Heart left ventricle (tissue), 16 donors: ENCODE measurements at regions not wholly inside any gene's neighbourhood (a gene's known extent, or its start where the extent isn't known, plus 50 kb on each side); places are given as distances from the start of the nearest gene placed in this dataset.

Source experiments
- ATAC-seq, 4 donors: fragments of 200-7000 bp; cut with Tn5 transposase; one replicate each; pipeline ENCODE4 v1.9.1; 2020 to 2022; ENCODE audit warnings: moderate library complexity in 4 of 4, mild to moderate bottlenecking in 3 of 4, moderate number of reproducible peaks in 1 of 4
- DNase-seq, 5 donors: peaks; one replicate each; pipeline ENCODE4 v3.0.0-alpha.2; 2020
- H3K27ac ChIP-seq, 12 donors: fragments of 200-600 bp; sonication (generic) in 4 of 12; one replicate each; pipeline versions ENCODE4 v1.5.0 to v1.8.0; 2016 to 2022; ENCODE audit warnings: mild to moderate bottlenecking in 2 of 12
- H3K27me3 ChIP-seq, 9 donors: fragments of 200-600 bp; sonication (generic) in 2 of 9; one replicate each; pipeline versions ENCODE4 v1.5.1 to v1.8.0; 2016 to 2022; ENCODE audit warnings: mild to moderate bottlenecking in 3 of 9
- H3K36me3 ChIP-seq, 9 donors: fragments of 200-600 bp; sonication (generic) in 2 of 9; one replicate each; pipeline versions ENCODE4 v1.5.0 to v1.8.0; 2018 to 2022; ENCODE audit warnings: mild to moderate bottlenecking in 2 of 9
- H3K4me1 ChIP-seq, 12 donors: fragments of 200-600 bp; sonication (generic) in 4 of 12; one replicate each; pipeline versions ENCODE4 v1.5.0 to v1.8.0; 2016 to 2022; ENCODE audit warnings: mild to moderate bottlenecking in 3 of 12
- H3K4me3 ChIP-seq, 12 donors: fragments of 200-600 bp; sonication (generic) in 4 of 12; one replicate each; pipeline versions ENCODE4 v1.5.0 to v1.8.0; 2017 to 2022; ENCODE audit warnings: mild to moderate bottlenecking in 9 of 12, moderate library complexity in 4 of 12
- H3K9me3 ChIP-seq, 12 donors: fragments of 200-600 bp; sonication (generic) in 4 of 12; one replicate each; pipeline versions ENCODE4 v1.5.0 to v1.8.0; 2016 to 2022; ENCODE audit warnings: mild to moderate bottlenecking in 1 of 12
- POLR2A ChIP-seq, 2 donors: fragments of 450-650 bp; IDR thresholded peaks; one replicate each; pipeline ENCODE4 v1.6.1; 2017; ENCODE audit warnings: antibody characterized with exemption in 2 of 2, mild to moderate bottlenecking in 2 of 2, moderate library complexity in 2 of 2
- WGBS, 4 donors: extraction: QIAGEN DNeasy Blood & Tissue Kit in 2 of 4; methylation state at CpG; one replicate each; pipeline versions ENCODE4 v1.1.5 to v1.1.7; 2013 to 2018; 5-methylcytosine and 5-hydroxymethylcytosine counted together
- intact Hi-C, 10 donors: fragments of 100-400 bp; cut with DNase I; formaldehyde crosslinking; loops; one replicate each; pipeline versions ENCODE4 v1.11.1 to v1.14.2; 2022
- TF ChIP-seq, protein P1 (sequence below), 12 donors: fragments of 200-600 bp; sonication (generic) in 4 of 12; IDR thresholded peaks; one replicate each; pipeline versions ENCODE4 v1.5.0 to v1.8.0; 2018 to 2022; ENCODE audit warnings: antibody characterized with exemption in 12 of 12, mild to moderate bottlenecking in 5 of 12
- donor health status: ischemic (EF 13 %, LVEDD 7.1; RV severe dilation, severe dysfunction).
- donor health status: healthy with polysubstance abuse.
- donor health status: DM: no; HTN: yes; CAD: no.
- donor health status: DM: no; HTN: no; CAD: no.
- donor health status: ischemic (EF 25% LVEDD 6.9; RV normal size, moderate dysfunction).
- donor health status: ischemic (EF 25% LVEDD 5.7; RV mildly dilated, moderate dysfunction).
- donor health status: healthy.
- donor health status: DM: yes; HTN: yes; CAD: no.
- donor health status: ischemic (EF 35%, LVEDD 5.7; RV mildly dilated, moderate dysfunction).
- donor health status: nonischemic (EF 11% LVEDD 7.7; RV severe dilation, severe dysfunction).
- donor health status: DM: yes; HTN: yes; CAD: no.
- donor health status: PGD.
- donor health status: ischemic (EF 29% LVEDD 5.4; RV normal size, mild dysfunction).
- donor health status: nonischemic (EF 23%, LVEDD 6.1; RV moderate dilation, normal function).

DNA sequence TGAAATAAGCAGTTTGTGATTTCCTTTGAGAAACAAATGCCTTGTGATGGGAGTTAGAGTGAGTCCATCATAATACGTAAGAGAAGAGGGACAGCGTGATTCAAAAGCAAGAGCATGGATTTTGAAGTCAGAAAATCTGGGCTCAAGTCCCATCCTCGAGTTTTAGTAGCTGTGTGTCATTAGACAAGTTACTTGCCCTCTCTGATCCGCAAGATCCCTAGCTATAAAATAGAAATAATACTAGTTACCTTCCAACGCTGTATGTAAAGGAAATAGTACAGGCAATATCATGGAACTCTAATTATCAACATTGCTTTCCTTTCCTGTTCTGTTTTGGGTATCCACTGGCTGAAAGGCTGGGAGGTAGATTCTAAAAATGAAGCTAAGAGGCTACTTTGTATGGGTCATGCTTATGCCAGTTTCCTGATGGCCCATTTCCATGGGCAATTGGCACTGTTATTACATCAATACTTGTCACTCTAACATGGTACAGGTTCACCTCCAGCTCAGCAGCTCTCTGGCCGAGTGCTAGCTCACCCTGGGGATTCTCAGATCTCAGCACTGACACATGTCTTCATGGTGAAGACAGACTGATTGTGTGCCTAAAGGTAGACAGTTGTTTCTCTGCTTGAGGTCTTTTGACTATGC, 241.7 kb upstream of the KLF4 start:
- 86 to 94% (median 90%) methylated on average over 6 of the region's 6 CpGs for WGBS, 4 donors
- no peaks in the 10 kb centered on the region for H3K36me3 ChIP-seq
- peaks cover 0 to 33% (median 20%) of the 10 kb centered on the region in 12 donors for H3K4me1 ChIP-seq
- H3K27me3 ChIP-seq, result no peaks in the 10 kb centered on the region
- TF ChIP-seq POLR2A (IDR thresholded peaks at IDR 0.05), result no peak
- TF ChIP-seq, protein P1, sequence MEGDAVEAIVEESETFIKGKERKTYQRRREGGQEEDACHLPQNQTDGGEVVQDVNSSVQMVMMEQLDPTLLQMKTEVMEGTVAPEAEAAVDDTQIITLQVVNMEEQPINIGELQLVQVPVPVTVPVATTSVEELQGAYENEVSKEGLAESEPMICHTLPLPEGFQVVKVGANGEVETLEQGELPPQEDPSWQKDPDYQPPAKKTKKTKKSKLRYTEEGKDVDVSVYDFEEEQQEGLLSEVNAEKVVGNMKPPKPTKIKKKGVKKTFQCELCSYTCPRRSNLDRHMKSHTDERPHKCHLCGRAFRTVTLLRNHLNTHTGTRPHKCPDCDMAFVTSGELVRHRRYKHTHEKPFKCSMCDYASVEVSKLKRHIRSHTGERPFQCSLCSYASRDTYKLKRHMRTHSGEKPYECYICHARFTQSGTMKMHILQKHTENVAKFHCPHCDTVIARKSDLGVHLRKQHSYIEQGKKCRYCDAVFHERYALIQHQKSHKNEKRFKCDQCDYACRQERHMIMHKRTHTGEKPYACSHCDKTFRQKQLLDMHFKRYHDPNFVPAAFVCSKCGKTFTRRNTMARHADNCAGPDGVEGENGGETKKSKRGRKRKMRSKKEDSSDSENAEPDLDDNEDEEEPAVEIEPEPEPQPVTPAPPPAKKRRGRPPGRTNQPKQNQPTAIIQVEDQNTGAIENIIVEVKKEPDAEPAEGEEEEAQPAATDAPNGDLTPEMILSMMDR (IDR thresholded peaks at IDR 0.05), result no peak
- no peaks in the 10 kb centered on the region for H3K9me3 ChIP-seq
- intact Hi-C loops, result loop anchor here in 4 of 10 donors (10.0 kb wide), 3 partner anchors 46 to 246 kb away; partner anchors contain the start of gene KLF4 (in 3 of the 4)
- ATAC-seq (no peak), DNase-seq (no peak)
- H3K27ac ChIP-seq, result no peak overlapping the region
- no peak overlapping the region for H3K4me3 ChIP-seq

GRCh38 chr9:107730666-107731065, 241.1 kb upstream of the KLF4 start:
- DNase-seq (no peak), ATAC-seq (no peak)
- Histone ChIP-seq H3K4me1 (peaks cover 0 to 33% (median 20%) of the 10 kb centered on the region in 12 donors), H3K27ac (no peak overlapping the region), H3K27me3 (no peaks in the 10 kb centered on the region), H3K9me3 (no peaks in the 10 kb centered on the region), H3K4me3 (no peak overlapping the region), H3K36me3 (no peaks in the 10 kb centered on the region)
- TF ChIP-seq, protein P1 (IDR thresholded peaks at IDR 0.05), result no peak
- intact Hi-C loops, result loop anchor here in 4 of 10 donors (10.0 kb wide), 3 partner anchors 46 to 246 kb away; partner anchors contain the start of gene KLF4 (in 3 of the 4)
- WGBS, 4 donors, result 92 to 100% (median 98%) methylated on average over 1 of the region's 1 CpG

- no peaks in the 10 kb centered on the region for H3K9me3 ChIP-seq
- ATAC-seq (no peak), DNase-seq (no peak)
- peak overlapping the region in 1 of 12 donors; percentile 9 for H3K27ac ChIP-seq
- WGBS, 4 donors, result 68 to 81% (median 72%) methylated on average over 5 of the region's 5 CpGs
- no peaks in the 10 kb centered on the region for H3K36me3 ChIP-seq
- intact Hi-C loops, result no loop called here
- no peak overlapping the region for H3K4me3 ChIP-seq
- H3K4me1 ChIP-seq, result peaks cover 0 to 7% (median under 1%) of the 10 kb centered on the region in 12 donors
- no peaks in the 10 kb centered on the region for H3K27me3 ChIP-seq
- TF ChIP-seq, protein P1 (IDR thresholded peaks at IDR 0.05), result no peak
- no peak for TF ChIP-seq POLR2A (IDR thresholded peaks at IDR 0.05)
Measured at GRCh38 chr9:107727086-107727780, 237.7 kb upstream of the KLF4 start.

DNA sequence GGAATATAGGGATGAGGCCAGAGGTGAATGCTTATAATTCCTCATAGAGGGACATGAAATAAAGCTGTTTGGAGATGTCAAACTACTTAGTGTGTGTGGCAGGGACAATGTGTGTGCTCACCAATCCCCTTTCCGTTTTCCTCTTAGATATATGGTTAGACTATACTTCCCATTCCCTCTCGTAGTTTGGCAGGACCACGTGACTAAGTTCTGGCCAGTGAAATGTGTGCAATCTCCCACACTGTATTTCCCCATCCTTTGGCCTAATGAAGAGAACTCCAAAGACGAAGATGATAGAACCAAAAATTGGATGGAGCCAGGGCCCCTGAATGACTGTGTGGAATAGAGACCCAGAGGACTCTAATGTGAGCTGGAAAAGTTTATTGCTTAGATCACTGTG, 233.4 kb upstream of the KLF4 start:
- ATAC-seq (no peak), DNase-seq (no peak)
- WGBS, 4 donors, result 88 to 90% (median 90%) methylated on average over 4 of the region's 4 CpGs
- TF ChIP-seq POLR2A (IDR thresholded peaks at IDR 0.05), result no peak
- TF ChIP-seq, protein P1 (IDR thresholded peaks at IDR 0.05), result no peak
- H3K27me3 ChIP-seq, result no peaks in the 10 kb centered on the region
- no peaks in the 10 kb centered on the region for H3K9me3 ChIP-seq
- no peak overlapping the region for H3K4me3 ChIP-seq
- no peaks in the 10 kb centered on the region for H3K36me3 ChIP-seq
- intact Hi-C loops, result loop anchor here in 1 of 10 donors (5.0 kb wide), 1 partner anchor 41 kb away; no protein-coding TSS in a partner anchor
- no peak overlapping the region for H3K27ac ChIP-seq
- peaks cover 0 to 6% (median 0%) of the 10 kb centered on the region in 12 donors for H3K4me1 ChIP-seq
